Colonic mucosa (tissue), 4 donors: ENCODE measurements at regions not wholly inside any gene's neighbourhood (a gene's known extent, or its start where the extent isn't known, plus 50 kb on each side); places are given as distances from the start of the nearest gene placed in this dataset.
A peak's percentile ranks its signal among the peaks of the same experiment; 100 is the strongest.

ENCODE experiments used
- DNase-seq: peaks from one replicate; pipeline ENCODE4 v3.0.0-alpha.2; 2020
- H3K27ac ChIP-seq: fragments of 200-600 bp; one replicate; pipeline ENCODE4 v1.8.0; 2021
- H3K27me3 ChIP-seq: fragments of 200-600 bp; one replicate; pipeline ENCODE4 v1.8.0; 2021
- H3K36me3 ChIP-seq: fragments of 200-600 bp; one replicate; pipeline ENCODE4 v1.8.0; 2021
- H3K4me1 ChIP-seq: fragments of 200-600 bp; one replicate; pipeline ENCODE4 v1.8.0; 2021; ENCODE audit warnings: mild to moderate bottlenecking
- H3K4me3 ChIP-seq: fragments of 200-600 bp; one replicate; pipeline ENCODE4 v1.8.0; 2021
- H3K9ac ChIP-seq, 2 donors: one replicate each; pipeline ENCODE4 v1.7.0; 2013; ENCODE audit warnings: control low read depth in 2 of 2, low read depth in 2 of 2, low read length in 2 of 2
- H3K9me3 ChIP-seq: fragments of 200-600 bp; one replicate; pipeline ENCODE4 v1.8.0; 2021
- intact Hi-C: fragments of 100-400 bp; cut with DNase I; formaldehyde crosslinking; loops from one replicate; pipeline ENCODE4 v1.14.1; 2022
- TF ChIP-seq, protein P1 (sequence below): fragments of 200-600 bp; IDR thresholded peaks from one replicate; pipeline ENCODE4 v1.8.0; 2022; ENCODE audit warnings: antibody characterized with exemption, mild to moderate bottlenecking
- donor health status: healthy.
- donor health status: DM: no; HTN: no; CAD: no.
- donor health status: DM: no; HTN: no; CAD: no.

DNA sequence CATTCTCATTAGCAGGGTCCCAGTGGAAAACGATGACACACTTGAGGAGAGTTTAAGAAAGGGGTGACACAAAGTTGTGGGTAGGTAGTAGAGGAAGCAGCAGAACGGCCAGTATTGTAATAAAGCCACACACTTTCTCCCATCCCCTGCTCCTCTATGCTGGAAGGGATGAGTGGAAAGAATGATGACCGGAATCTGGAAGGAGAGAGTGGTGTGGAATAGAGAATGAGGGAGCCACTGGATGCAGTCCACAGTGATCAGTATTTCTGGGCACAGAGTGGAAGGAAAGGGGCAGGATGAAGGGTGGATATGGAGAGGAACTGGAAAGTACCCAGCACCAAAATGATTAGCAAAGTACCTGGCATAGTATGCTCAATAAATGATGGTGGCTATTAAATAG is 133.8 kb upstream of the DAB2 start:
- no peak overlapping the region for H3K27ac ChIP-seq
- H3K9me3 ChIP-seq: no peaks in the 10 kb centered on the region
- no peaks in the 10 kb centered on the region for H3K4me1 ChIP-seq
- no peak overlapping the region for H3K9ac ChIP-seq
- no peak overlapping the region for H3K4me3 ChIP-seq
- no peaks in the 10 kb centered on the region for H3K27me3 ChIP-seq
- H3K36me3 ChIP-seq: no peaks in the 10 kb centered on the region
- intact Hi-C loops: no loop called here
- TF ChIP-seq, protein P1, sequence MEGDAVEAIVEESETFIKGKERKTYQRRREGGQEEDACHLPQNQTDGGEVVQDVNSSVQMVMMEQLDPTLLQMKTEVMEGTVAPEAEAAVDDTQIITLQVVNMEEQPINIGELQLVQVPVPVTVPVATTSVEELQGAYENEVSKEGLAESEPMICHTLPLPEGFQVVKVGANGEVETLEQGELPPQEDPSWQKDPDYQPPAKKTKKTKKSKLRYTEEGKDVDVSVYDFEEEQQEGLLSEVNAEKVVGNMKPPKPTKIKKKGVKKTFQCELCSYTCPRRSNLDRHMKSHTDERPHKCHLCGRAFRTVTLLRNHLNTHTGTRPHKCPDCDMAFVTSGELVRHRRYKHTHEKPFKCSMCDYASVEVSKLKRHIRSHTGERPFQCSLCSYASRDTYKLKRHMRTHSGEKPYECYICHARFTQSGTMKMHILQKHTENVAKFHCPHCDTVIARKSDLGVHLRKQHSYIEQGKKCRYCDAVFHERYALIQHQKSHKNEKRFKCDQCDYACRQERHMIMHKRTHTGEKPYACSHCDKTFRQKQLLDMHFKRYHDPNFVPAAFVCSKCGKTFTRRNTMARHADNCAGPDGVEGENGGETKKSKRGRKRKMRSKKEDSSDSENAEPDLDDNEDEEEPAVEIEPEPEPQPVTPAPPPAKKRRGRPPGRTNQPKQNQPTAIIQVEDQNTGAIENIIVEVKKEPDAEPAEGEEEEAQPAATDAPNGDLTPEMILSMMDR: no peak
- no peak for DNase-seq

DNA sequence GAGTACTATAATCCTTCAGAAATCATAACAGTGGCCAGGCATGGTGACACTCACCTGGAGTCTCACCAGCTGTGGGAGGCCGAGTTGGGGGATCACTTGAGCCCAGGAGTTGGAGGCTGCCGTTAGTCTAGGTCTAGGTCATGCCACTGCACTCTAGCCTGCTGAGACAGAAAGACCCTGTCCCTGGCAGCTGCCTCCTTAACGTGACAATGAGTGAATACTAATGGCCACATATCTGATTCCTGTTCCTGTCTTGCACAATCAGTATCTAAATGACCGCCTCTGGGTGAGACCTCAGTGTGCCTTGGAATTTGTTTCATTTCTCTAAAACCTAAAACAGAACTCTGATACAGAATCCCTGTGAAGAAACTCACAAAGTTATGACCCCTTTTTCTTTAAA is 131.0 kb upstream of the DAB2 start:
- Histone ChIP-seq H3K36me3 (no peaks in the 10 kb centered on the region), H3K27me3 (no peaks in the 10 kb centered on the region), H3K9me3 (no peaks in the 10 kb centered on the region), H3K9ac (no peak overlapping the region), H3K4me1 (no peaks in the 10 kb centered on the region), H3K27ac (no peak overlapping the region), H3K4me3 (no peak overlapping the region)
- TF ChIP-seq, protein P1: no peak
- DNase-seq: no peak
- intact Hi-C loops: no loop called here

DNA sequence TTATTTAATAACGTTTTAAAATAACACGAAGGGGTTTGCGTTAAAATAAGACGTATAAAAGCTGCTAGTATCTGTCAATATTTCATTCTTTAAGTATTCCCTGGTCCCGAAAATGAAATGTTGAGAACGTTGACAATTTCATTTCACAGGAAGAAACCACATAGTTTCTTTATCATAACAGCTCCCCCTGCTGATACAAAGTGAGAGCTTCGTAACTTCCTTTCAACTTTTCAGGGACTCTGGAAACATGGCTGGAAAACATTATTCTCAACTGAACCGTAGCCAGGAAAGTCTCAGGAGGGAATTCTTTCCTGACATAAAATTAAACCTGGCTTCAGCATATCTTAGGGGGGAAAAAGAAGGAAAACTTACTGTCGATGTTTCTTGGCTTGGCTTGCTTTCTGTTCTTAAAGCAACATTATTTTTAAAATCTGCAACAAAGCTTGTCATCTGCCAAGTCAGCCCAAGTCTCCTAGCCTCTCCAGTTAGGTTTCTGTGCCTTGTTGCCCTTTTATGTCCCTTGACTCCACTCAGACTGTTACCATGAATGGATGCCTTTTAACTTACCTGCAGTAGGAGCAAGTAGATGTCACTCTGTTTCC is 122.9 kb upstream of the DAB2 start:
- no peak overlapping the region for H3K27ac ChIP-seq
- intact Hi-C loops: loop anchor here (2.0 to 5.0 kb wide), 2 partner anchors 170 to 329 kb away; partner anchors contain the start of gene FYB1
- H3K4me3 ChIP-seq: no peak overlapping the region
- H3K27me3 ChIP-seq: no peaks in the 10 kb centered on the region
- TF ChIP-seq, protein P1: peak; percentile 58
- peak overlapping the region in 1 of 2 donors; percentile 27 for H3K9ac ChIP-seq
- no peaks in the 10 kb centered on the region for H3K9me3 ChIP-seq
- DNase-seq: peak; percentile 71
- no peaks in the 10 kb centered on the region for H3K36me3 ChIP-seq
- no peaks in the 10 kb centered on the region for H3K4me1 ChIP-seq

DNA sequence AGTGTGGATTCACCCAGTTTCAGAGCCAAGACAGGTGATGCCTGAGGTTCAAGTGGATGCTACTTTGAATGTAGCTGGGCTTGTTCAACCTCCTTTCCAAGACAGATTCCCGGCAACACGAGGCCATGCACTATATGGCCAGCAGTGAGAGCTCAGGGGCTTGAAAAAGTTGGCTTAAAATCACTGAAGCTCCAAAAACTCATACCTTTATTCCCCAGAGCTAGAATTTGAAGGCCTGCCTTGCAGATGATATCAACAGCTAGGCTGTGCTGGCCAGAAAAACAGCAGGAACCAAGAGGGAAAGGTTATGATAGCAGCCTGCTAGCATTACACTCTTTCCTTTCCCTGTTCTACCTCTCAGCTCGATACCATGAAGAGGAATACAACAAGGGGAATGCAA is 120.2 kb upstream of the DAB2 start:
- DNase-seq: no peak
- intact Hi-C loops: loop anchor here (5.0 kb wide), 1 partner anchor 168 kb away; no protein-coding TSS in a partner anchor
- H3K4me1 ChIP-seq: no peaks in the 10 kb centered on the region
- H3K4me3 ChIP-seq: no peak overlapping the region
- H3K27me3 ChIP-seq: no peaks in the 10 kb centered on the region
- no peaks in the 10 kb centered on the region for H3K9me3 ChIP-seq
- no peak overlapping the region for H3K9ac ChIP-seq
- no peak overlapping the region for H3K27ac ChIP-seq
- H3K36me3 ChIP-seq: no peaks in the 10 kb centered on the region
- TF ChIP-seq, protein P1: no peak

DNA sequence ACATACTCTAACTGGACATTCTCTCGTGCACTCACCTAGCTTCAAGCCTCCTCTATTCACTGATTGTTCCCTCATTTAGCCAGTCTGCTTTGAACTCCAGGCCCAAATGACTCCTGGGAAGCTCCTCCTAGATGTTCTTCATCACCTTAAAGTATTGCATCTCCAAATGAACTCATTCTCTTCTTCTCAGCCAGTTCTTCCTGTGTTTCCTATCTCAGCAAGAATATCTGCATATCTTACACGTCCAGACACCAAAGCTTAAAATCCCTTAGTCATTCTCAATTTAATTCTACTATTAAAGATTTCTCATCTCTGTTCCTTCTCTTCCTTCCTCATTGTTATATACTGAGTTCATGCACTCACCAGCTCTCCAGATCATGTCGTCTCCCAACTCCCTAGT is 118.6 kb upstream of the DAB2 start:
- no peaks in the 10 kb centered on the region for H3K36me3 ChIP-seq
- no peak overlapping the region for H3K27ac ChIP-seq
- H3K4me1 ChIP-seq: no peaks in the 10 kb centered on the region
- TF ChIP-seq, protein P1: no peak
- DNase-seq: no peak
- H3K4me3 ChIP-seq: no peak overlapping the region
- H3K27me3 ChIP-seq: no peaks in the 10 kb centered on the region
- no peak overlapping the region for H3K9ac ChIP-seq
- H3K9me3 ChIP-seq: no peaks in the 10 kb centered on the region
- intact Hi-C loops: no loop called here
